ENCODE measurements at regions not wholly inside any gene's neighbourhood (a gene's known extent, or its start where the extent isn't known, plus 50 kb on each side); places are given as distances from the start of the nearest gene placed in this dataset.

DNA sequence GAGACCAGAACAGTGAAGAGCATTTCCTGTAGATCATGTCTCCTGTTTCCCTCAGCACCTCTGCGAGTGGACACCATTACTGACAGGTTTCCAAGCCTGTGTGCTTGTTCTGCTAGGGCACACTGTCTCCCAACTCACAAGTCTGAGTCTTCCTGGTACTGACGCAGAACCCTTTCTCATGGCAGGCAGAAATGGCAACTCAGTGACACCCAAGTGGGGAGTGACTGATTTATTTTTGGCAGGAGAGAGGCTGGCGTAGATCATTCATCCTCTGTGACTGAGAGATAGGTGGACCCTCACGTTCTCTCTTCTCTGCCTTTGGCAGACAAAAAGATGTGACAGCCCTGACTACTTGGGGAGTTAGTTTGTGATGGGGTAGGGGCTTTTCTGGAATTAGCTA is 183.4 kb downstream of the RFC3 start:
- DNase-seq (ENCODE audit: low read depth in 2 of 3, low spot score in 1 of 3), result no peak

DNA sequence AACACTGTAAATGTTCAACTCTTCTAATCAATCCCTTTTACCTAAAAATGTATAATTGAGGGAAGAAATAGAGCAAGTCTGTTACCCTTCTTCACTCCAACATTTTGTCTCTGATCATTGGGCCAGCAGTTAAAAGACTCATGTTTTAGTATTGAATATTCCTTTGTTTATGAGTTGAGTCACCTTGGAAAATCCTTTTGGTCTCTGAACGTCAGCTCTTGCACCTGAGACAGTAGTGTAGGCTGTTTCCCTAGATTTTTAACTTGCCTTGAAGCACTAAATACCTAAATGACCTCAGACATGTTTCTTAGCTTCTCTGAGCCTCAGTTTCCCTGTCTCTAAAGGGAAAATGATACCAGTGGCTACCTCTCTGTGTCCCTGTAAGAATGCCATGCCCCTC is 184.2 kb downstream of the RFC3 start:
- no peak for DNase-seq (ENCODE audit: low read depth in 2 of 3, low spot score in 1 of 3)

- no peak for DNase-seq (ENCODE audit: low read depth in 2 of 3, low spot score in 1 of 3)
These were observed 185.0 kb downstream of the RFC3 start for GRCh38 chr13:34002924-34003323.

- no peak for DNase-seq (ENCODE audit: low read depth in 2 of 3, low spot score in 1 of 3)
These were observed 185.7 kb downstream of the RFC3 start for GRCh38 chr13:34003656-34004055.

DNA sequence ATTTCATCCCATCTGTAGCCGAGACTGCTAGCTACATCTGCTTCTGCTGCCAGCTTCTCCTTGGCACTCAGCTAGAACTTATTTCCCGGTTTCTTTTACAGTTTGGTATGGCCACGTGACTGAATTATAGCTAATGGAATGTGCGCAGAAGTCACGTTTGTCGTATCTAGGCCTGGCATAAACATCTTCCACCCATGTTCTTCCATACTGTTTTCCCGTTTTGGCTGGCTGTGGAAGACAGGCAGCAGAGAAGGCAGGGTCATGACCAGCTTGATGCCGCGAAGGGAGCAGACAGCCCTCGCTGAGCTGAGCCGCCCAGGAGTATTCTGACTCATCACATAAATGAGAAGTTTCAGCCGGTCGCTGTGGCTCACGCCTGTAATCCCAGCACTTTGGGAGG is 186.7 kb downstream of the RFC3 start:
- DNase-seq (ENCODE audit: low read depth in 2 of 3, low spot score in 1 of 3), result no peak

DNA sequence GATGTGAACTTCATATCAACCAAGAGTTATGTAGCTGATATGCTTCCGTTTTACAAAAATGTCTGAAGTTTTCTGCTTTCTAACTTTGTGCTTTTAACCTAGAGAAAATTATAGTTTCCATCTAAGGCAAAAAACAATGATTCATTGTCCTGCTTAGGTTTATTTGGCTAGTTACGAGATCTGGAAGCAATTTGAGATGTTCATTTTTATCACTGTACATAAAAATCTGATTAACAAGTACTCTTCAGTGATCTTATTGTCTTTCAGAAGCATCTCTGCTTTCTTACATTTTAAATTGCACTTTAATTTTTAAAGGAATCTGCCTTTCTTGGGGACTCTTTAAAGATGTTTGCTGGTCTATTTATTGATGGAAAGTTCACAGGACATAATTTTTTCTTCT is 188.1 kb downstream of the RFC3 start:
- DNase-seq (ENCODE audit: low read depth in 2 of 3, low spot score in 1 of 3), result no peak

- no peak for DNase-seq (ENCODE audit: low read depth in 2 of 3, low spot score in 1 of 3)
These were observed 193.7 kb downstream of the RFC3 start for GRCh38 chr13:34011552-34012085.

DNA sequence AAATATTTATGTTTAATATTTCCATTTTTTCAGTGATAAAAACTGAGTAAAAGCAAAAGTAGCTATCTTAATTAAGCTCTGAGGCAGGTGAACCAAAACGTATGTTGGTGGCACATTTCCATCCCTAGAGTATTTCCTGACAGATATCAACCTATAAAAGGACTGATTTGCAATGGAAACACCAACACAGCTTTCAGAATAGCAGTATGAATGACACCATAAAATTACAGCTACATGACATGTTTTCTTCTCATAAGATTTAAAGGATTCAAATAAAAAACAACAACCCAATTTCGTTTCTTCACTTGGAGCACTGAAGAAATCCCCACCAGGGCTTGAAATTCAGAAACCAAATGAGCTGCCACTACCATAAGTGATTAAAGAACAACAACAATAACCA is 194.4 kb downstream of the RFC3 start:
- DNase-seq (ENCODE audit: low read depth in 2 of 3, low spot score in 1 of 3), result no peak

- no peak for DNase-seq (ENCODE audit: low read depth in 2 of 3, low spot score in 1 of 3)
These were observed 195.1 kb downstream of the RFC3 start for GRCh38 chr13:34013061-34013460.

- DNase-seq (ENCODE audit: low read depth in 2 of 3, low spot score in 1 of 3), result no peak
These were observed 199.3 kb downstream of the RFC3 start for GRCh38 chr13:34017231-34017630.

- DNase-seq (ENCODE audit: low read depth in 2 of 3, low spot score in 1 of 3), result no peak
These were observed 201.9 kb downstream of the RFC3 start for GRCh38 chr13:34019870-34020269.

GRCh38 chr13:34020388-34020787 is 202.4 kb downstream of the RFC3 start:
- no peak for DNase-seq (ENCODE audit: low read depth in 2 of 3, low spot score in 1 of 3)

- no peak for DNase-seq (ENCODE audit: low read depth in 2 of 3, low spot score in 1 of 3)
These were observed 203.7 kb downstream of the RFC3 start for GRCh38 chr13:34021619-34022018.

DNA sequence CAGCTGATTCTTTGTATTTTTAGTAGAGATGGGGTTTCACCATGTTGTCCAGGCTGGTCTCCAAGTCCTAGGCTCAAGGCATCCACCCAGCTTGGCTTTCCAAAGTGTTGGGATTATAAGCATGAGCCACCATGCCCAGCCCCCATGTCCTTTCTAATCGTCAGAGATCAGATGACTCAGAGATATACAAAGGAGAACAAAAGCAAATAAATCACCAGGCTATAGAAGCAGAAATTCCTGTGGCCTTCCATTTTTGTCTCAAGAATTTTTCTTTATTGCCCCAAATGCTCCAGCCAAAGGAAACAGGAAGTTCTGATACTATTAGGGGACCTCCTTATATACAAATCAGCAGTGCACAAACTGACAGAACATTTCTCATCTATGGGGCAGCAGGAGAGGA is 207.8 kb downstream of the RFC3 start:
- no peak for DNase-seq (ENCODE audit: low read depth in 2 of 3, low spot score in 1 of 3)

- no peak for DNase-seq (ENCODE audit: low read depth in 2 of 3, low spot score in 1 of 3)
These were observed 208.4 kb downstream of the RFC3 start for GRCh38 chr13:34026308-34026707.

- DNase-seq (ENCODE audit: low read depth in 2 of 3, low spot score in 1 of 3), result no peak
These were observed 210.8 kb downstream of the RFC3 start for GRCh38 chr13:34028496-34029442.

GRCh38 chr13:34030782-34031181 is 212.8 kb downstream of the RFC3 start:
- DNase-seq (ENCODE audit: low read depth in 2 of 3, low spot score in 1 of 3), result no peak

GRCh38 chr13:34031610-34032009 is 213.7 kb downstream of the RFC3 start:
- no peak for DNase-seq (ENCODE audit: low read depth in 2 of 3, low spot score in 1 of 3)

DNA sequence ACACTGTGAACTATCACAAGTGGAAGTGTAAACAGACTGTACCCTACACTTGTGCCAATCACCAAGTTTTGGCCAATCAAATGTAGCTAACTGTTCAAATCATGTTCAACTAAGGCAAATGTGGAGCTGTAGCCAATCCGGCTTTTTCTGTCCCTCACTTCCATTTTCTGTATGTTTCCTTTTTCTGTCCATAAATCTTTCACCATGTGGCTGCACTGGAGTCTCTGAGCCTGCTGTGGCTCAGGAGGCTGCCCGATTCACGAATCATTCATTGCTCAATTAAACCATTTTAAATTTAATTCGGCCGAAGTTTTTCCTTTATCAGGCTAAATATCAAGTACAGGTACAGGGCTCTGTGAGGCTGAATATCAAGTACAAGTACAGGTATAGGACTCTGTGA is 216.5 kb downstream of the RFC3 start:
- DNase-seq (ENCODE audit: low read depth in 2 of 3, low spot score in 1 of 3), result no peak

DNA sequence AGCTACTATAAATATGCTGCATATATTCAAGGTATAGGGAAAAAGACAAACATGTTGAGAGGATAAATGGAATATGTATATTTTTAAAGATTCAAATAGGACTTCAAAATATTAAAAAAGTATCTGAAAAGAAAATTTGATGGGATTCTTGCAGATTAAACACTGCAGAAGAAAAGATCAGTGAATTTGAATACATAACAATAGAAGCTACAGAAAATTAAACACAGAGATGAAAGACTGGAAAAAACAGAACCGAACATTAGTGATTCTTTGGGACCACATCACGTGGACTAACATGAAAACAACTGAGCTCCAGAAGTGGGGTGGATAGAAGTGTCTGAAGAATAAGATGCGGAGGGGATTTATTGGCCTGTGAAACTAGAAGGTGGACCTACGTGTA is 217.2 kb downstream of the RFC3 start:
- no peak for DNase-seq (ENCODE audit: low read depth in 2 of 3, low spot score in 1 of 3)

DNA sequence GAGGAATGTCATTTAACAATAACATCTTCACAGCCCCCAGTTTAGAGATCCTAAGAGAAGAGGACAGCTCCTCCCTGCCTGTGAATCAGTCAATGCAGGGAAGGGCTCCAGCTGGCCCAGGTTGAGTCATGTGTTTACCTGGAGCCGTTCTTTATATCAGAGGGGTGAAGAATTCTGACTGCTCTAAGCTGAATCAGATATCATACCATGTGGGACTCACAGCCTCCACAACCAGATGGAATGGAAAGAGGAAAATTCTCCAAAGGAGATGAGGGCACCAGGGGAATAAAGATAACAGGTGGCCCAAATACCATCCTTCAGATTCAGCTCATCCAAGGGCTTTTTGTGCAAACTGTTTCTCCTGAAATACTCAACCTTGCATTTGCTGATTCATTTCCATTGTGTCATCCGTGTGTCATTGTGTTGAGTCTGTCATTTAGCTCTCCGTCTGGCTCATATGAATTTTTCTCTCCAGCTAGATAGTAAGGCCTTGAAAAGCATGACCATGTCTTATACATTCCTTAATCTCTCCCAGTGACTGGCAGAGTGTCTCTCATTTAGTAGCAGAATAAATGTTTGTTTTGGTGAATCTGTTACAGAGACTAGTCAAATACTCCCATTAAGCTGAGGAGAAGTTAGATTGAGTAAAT is 217.9 kb downstream of the RFC3 start:
- DNase-seq (ENCODE audit: low read depth in 2 of 3, low spot score in 1 of 3), result no peak

Measured in stimulated activated CD4-positive, alpha-beta T cell treated with anti-CD3 and anti-CD28 coated beads, Interleukin-12 subunit alpha, Interleukin-12 subunit beta, amount 100 ng/mL, for 48 hours (primary cell).